Sciatic nerve (tissue), 2 donors: ENCODE measurements at regions not wholly inside any gene's neighbourhood (a gene's known extent, or its start where the extent isn't known, plus 50 kb on each side); places are given as distances from the start of the nearest gene placed in this dataset.

Experiments
- ATAC-seq: fragments of 200-7000 bp; cut with Tn5 transposase; one replicate; pipeline ENCODE4 v1.9.1; 2020; ENCODE audit warnings: mild to moderate bottlenecking, moderate library complexity
- DNase-seq: peaks from one replicate; pipeline ENCODE4 v3.0.0-alpha.2; 2020; ENCODE audit warnings: low spot score
- intact Hi-C: fragments of 100-400 bp; cut with DNase I; formaldehyde crosslinking; loops from one replicate; pipeline ENCODE4 v1.14.2; 2022
- donor health status: DM: no; HTN: no; CAD: no.
- donor health status: DM: no; HTN: no; CAD: no.

DNA sequence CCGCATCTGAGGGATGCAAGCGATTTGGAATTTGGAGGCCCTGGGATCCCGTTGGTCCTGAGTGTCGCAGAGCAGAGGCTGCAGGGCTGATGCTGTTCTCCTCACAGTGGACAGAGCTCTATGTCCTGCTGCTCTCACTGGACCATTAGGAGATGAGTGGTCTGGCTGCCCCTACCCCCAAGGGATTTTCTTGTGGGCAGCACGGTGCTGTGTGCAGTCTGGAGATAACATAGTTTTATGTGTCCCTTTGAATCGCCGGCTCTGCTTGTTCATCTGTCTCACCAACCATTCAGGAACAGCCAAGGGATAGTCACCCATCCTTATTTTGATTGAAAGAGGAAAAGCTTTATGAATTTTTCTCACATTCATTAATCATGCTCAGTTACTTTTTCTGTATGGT lies 49.9 kb downstream of the CHRM3 start:
- intact Hi-C loops, result no loop called here
- ATAC-seq, result no peak
- no peak for DNase-seq

- intact Hi-C loops, result no loop called here
- ATAC-seq, result no peak
- no peak for DNase-seq
Measured at GRCh38 chr1:239437822-239438221, 51.5 kb downstream of the CHRM3 start.

DNA sequence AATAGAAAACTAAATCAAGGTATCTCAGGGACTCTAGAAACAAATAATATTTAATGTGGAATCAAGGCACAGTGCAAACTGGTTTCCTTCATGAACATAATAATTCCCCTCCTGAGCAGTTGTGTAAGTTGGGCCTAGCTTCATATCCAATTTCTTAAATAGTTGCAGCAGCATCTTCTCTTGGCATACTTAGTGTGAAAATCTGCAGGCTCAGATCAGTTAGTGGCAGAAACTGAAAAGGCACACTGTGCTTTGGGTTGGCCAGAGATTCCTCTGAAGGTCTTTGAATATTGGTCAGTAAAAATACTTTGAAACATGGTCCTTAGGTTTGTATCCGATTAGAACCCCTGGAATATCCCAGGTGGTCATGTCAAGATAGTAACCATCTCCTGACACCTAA lies 52.5 kb downstream of the CHRM3 start:
- DNase-seq (no peak), ATAC-seq (no peak)
- intact Hi-C loops, result no loop called here

DNA sequence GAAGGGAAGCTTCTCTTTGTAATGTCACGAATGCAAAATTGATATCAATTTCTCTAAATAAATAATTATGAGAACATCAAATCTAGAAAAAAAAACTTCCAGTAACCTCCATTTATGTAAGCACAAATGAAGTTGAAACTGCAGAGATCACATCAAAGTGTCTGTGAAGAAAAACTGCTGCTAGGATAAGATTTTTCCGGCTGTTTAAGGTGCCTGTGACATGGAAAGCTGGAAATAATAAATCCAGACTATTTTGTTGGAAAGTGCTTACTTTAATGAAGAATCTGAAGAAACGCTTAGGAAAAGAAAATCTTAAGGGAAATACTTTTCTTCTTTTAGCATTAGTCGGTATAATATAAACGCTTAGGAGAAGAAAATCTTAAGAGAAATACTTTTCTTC lies 57.0 kb downstream of the CHRM3 start:
- intact Hi-C loops, result no loop called here
- ATAC-seq, result no peak
- DNase-seq, result no peak

DNA sequence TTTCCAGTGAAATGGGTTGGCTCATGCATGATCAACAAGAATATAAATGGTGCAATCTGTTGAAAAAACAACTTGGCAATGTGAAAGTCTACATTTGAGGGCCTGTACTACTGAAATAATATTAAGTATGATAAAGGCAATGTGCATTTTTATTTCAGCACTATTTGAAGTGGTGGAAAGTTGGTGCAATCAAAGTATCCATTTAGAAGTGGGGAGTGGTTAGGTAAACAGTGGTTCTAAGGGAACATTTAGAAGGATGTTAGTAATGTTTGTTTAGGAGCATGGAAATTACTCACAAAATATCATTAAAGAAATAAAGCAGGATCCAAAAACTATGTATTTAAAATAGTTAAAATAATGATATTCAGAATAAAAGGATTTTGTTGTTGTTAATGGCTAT lies 60.2 kb downstream of the CHRM3 start:
- ATAC-seq (no peak), DNase-seq (no peak)
- intact Hi-C loops, result no loop called here

- no peak for ATAC-seq
Measured at GRCh38 chr1:239448911-239449310, 62.5 kb downstream of the CHRM3 start.

GRCh38 chr1:239455743-239456142 lies 69.4 kb downstream of the CHRM3 start:
- DNase-seq (no peak), ATAC-seq (no peak)
- intact Hi-C loops, result no loop called here

More at GRCh38 chr1:239448911-239449310, 62.5 kb downstream of the CHRM3 start:
- intact Hi-C loops, result no loop called here
- DNase-seq, result no peak

DNA sequence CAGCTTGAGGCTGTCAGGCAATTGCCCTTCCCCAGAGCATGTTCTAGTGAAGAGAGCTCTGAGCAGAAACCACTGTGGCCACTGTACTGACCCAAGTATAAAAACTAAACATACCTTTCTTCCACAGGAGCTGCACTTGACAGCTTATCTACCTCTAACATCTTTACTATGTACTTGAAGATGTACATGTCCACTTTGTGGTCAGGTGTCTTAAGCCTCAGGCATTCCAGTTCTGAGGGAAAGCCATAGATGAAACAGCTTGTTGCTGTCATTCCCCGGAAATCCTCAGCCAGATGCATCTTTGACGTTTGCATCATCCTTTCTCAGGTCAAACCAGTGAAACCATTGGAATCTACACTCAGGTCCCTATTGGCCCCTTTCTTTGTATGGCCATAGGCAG lies 70.4 kb downstream of the CHRM3 start:
- ATAC-seq, result no peak
- intact Hi-C loops, result no loop called here
- no peak for DNase-seq

DNA sequence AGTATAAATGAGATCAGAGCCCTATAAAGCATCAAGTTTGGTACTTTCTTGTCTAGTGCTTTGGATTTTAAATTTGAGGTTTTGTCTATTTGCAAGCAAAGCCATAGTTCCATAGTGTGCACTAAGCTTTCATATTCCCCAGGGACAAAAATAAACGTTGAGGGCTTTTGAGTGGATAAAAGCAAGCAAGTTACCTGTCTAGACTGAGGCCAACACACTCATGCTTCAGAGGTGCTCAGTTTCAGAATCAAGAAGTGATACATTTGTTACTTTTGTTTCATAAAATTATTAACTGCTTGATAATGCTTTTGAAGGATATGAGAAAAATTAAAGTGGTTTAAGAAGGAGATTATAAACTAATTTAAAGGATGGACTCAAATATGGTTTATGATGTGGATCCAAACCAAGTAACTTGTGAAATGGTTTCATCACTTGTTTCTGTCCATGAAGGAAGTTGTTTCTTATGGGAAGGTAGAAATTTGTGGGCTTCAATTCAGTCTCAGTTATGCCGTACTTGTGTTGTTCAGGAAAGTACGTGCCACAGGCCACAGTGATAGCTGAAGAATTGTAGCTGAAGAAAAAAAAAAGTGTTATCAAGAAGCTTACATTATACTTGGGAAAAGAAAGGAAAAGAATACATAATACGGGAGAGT lies 71.2 kb downstream of the CHRM3 start:
- no peak for DNase-seq
- no peak for ATAC-seq
- intact Hi-C loops, result no loop called here

GRCh38 chr1:239458144-239458500 lies 71.8 kb downstream of the CHRM3 start:
- ATAC-seq, result no peak
- no peak for DNase-seq
- intact Hi-C loops, result no loop called here

GRCh38 chr1:239467730-239468129 lies 81.4 kb downstream of the CHRM3 start:
- ATAC-seq, result no peak

DNA sequence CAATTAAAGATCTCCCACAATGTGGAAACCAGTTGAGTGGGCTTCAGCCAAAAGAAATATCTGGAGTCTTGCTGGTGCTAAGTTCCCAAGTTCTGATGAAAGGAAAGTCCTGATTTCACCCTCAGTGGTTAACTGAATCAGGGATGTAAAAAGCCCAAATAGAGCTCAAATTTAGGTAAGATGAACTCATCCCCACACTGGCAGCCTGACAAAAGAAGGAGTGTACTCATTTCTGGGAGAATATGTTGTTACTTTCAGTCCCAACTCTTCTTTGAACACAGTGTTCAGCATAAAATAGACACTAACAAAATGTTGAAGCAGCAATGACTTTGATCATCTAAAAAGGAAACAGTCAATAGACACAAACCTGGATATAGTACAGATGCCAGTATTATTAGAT lies 91.7 kb downstream of the CHRM3 start:
- intact Hi-C loops, result no loop called here
- ATAC-seq (no peak), DNase-seq (no peak)

More at GRCh38 chr1:239467730-239468129, 81.4 kb downstream of the CHRM3 start:
- no peak for DNase-seq
- intact Hi-C loops, result no loop called here

GRCh38 chr1:239483391-239483790 lies 97.0 kb downstream of the CHRM3 start:
- intact Hi-C loops, result no loop called here

DNA sequence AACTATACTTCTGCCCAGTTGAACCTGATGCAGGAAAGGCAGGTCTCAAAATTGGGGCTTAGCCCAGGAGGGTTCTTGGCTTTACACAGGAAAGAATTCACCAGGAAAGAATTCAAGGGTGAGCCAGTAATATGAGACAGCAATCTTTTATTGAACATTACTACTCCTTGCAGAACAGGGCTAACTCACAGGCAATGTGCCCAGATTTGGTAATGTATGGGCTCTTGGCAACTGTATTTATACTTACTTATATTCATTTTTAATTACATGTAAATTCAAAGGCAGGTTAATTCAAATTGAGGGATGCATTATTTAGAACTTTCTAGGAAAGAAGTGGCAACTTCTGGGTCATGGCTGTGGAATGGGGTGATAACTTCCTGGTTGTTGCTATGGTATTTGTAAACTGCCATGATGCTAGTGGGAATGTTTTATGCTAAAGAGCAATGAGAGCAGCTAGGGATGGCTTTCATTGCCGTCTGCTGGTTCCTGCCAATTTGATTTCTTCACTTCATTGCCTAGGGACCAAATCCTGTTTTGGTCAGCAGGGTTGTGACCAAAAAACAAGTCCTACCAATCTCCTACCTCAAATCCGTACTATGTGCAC lies 107.5 kb downstream of the CHRM3 start:
- no peak for DNase-seq
- no peak for ATAC-seq
- intact Hi-C loops, result no loop called here

More at GRCh38 chr1:239483391-239483790, 97.0 kb downstream of the CHRM3 start:
- DNase-seq, result no peak
- no peak for ATAC-seq

- intact Hi-C loops, result no loop called here
- no peak for ATAC-seq
Measured at GRCh38 chr1:239505094-239505493, 118.7 kb downstream of the CHRM3 start.

GRCh38 chr1:239507826-239508225 lies 121.5 kb downstream of the CHRM3 start:
- intact Hi-C loops, result no loop called here
- ATAC-seq (no peak), DNase-seq (no peak)

More at GRCh38 chr1:239505094-239505493, 118.7 kb downstream of the CHRM3 start:
- no peak for DNase-seq

GRCh38 chr1:239511875-239512274 lies 125.5 kb downstream of the CHRM3 start:
- ATAC-seq, result no peak
- no peak for DNase-seq
- intact Hi-C loops, result no loop called here

GRCh38 chr1:239516579-239516978 lies 130.2 kb downstream of the CHRM3 start:
- DNase-seq (no peak), ATAC-seq (no peak)
- intact Hi-C loops, result no loop called here

DNA sequence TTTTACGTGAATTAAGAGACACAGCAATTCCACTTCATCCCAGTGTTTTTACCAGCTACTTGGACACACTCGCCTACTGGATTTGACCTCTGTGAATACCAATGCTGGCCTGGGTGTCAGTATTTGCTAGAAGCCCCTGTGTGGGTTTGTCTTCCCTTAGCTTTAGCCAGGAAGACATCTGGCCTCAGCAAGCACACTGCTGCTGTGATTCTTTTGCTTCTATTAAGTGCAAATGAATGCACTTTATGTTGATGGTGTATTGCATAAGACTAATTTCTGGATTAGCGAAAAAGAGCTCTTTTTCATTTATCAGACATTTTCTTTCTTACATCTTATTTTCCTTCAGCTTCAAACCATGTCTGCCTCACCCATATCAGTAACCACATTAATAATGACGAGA lies 140.0 kb downstream of the CHRM3 start:
- ATAC-seq (no peak), DNase-seq (no peak)
- intact Hi-C loops, result no loop called here

DNA sequence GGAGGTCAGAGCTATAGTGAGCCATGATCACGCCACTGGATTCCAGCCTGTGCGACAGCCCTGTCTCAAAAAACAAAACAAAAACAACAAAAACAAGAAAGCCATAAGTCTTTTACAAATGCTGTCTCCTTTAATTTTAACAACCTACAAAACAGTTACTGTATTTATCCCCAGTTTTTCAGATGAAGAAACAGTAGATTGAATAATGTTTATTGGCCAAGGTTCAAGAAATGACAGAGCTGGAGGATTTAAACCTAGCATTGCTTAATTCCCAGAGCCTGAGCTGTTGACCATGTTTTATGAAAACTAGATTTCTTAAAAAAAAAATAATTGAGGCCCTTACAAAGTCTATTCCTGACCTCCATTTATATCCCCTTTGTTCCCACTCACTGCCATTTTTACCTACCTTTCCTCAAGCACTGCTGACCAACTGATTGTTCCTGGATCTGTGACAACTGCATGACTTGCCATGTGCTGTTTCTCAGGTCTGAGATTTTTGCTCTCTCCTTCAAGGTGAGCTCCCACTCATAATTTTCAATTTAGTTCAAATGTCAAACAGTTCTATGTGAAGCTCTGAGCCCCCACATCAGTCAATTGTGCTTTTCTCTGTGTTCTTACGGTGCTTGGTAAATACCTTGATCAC lies 140.8 kb downstream of the CHRM3 start:
- intact Hi-C loops, result no loop called here

More for the DNA sequence above, 140.8 kb downstream of the CHRM3 start:
- DNase-seq, result no peak
- ATAC-seq, result no peak
